Suprapubic skin (tissue), 3 donors: ENCODE measurements at regions not wholly inside any gene's neighbourhood (a gene's known extent, or its start where the extent isn't known, plus 50 kb on each side); places are given as distances from the start of the nearest gene placed in this dataset.

Experiments used
- CTCF ChIP-seq, 2 donors: fragments of 200-600 bp in 1 of 2; fragments of 450-650 bp in 1 of 2; sonication (generic) in 1 of 2; IDR thresholded peaks; one replicate each; pipeline ENCODE4 v1.5.1; 2016 to 2019; ENCODE audit warnings: antibody characterized with exemption in 2 of 2, mild to moderate bottlenecking in 1 of 2, moderate library complexity in 1 of 2
- POLR2AphosphoS5 ChIP-seq, 3 donors: sonication (generic); formaldehyde crosslinking; IDR thresholded peaks; one replicate each; pipeline ENCODE4 v1.6.1; 2017; ENCODE audit warnings: antibody characterized with exemption in 3 of 3

- TF ChIP-seq CTCF (IDR thresholded peaks at IDR 0.05) (no peak), POLR2AphosphoS5 (IDR thresholded peaks at IDR 0.05) (no peak)
Observed at GRCh38 chr7:10034843-10035556, 938.7 kb upstream of the PHF14 start.
